Cardiac muscle cell (in vitro differentiated cells and primary cell): ENCODE measurements at regions not wholly inside any gene's neighbourhood (a gene's known extent, or its start where the extent isn't known, plus 50 kb on each side); places are given as distances from the start of the nearest gene placed in this dataset.

Experiments
- DNase-seq, 2 donors: peaks; one replicate each; pipeline versions ENCODE4 v3.0.0 to v3.0.0-alpha.2; 2010 to 2017; ENCODE audit warnings: low read depth in 1 of 2, low spot score in 1 of 2
- H3K27ac ChIP-seq: fragments of 200-600 bp; sonication (generic); 2 replicates; pipeline ENCODE4 v1.5.1; 2016
- H3K27me3 ChIP-seq: fragments of 200-600 bp; sonication (generic); 2 replicates; pipeline ENCODE4 v1.6.0; 2016; ENCODE audit warnings: control low read depth
- H3K36me3 ChIP-seq: fragments of 200-600 bp; sonication (generic); 2 replicates; pipeline ENCODE4 v1.5.1; 2016; ENCODE audit warnings: control low read depth
- H3K4me1 ChIP-seq: fragments of 200-600 bp; sonication (generic); 2 replicates; pipeline ENCODE4 v1.8.1; 2017; ENCODE audit warnings: low read depth, mild to moderate bottlenecking, mixed run types
- H3K4me3 ChIP-seq: fragments of 200-600 bp; sonication (generic); 2 replicates; pipeline ENCODE4 v1.5.1; 2016; ENCODE audit warnings: mild to moderate bottlenecking
- H3K9me3 ChIP-seq: fragments of 200-600 bp; sonication (generic); 2 replicates; pipeline ENCODE4 v1.5.1; 2017; ENCODE audit warnings: low read depth, mild to moderate bottlenecking, control low read depth
- TF ChIP-seq, protein P1 (sequence below): IDR thresholded peaks from 2 replicates; pipeline ENCODE4 v1.5.1; 2012; ENCODE audit warnings: low read depth, mild to moderate bottlenecking, low read length

- H3K4me3 ChIP-seq: no peak overlapping the region
- DNase-seq: no peak
- H3K9me3 ChIP-seq: peaks cover 2% of the 10 kb centered on the region
- no peaks in the 10 kb centered on the region for H3K36me3 ChIP-seq
- H3K27ac ChIP-seq: no peak overlapping the region
- no peaks in the 10 kb centered on the region for H3K4me1 ChIP-seq
- TF ChIP-seq, protein P1, sequence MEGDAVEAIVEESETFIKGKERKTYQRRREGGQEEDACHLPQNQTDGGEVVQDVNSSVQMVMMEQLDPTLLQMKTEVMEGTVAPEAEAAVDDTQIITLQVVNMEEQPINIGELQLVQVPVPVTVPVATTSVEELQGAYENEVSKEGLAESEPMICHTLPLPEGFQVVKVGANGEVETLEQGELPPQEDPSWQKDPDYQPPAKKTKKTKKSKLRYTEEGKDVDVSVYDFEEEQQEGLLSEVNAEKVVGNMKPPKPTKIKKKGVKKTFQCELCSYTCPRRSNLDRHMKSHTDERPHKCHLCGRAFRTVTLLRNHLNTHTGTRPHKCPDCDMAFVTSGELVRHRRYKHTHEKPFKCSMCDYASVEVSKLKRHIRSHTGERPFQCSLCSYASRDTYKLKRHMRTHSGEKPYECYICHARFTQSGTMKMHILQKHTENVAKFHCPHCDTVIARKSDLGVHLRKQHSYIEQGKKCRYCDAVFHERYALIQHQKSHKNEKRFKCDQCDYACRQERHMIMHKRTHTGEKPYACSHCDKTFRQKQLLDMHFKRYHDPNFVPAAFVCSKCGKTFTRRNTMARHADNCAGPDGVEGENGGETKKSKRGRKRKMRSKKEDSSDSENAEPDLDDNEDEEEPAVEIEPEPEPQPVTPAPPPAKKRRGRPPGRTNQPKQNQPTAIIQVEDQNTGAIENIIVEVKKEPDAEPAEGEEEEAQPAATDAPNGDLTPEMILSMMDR: no peak
- no peaks in the 10 kb centered on the region for H3K27me3 ChIP-seq
Measured at GRCh38 chr22:22417495-22418162, 90.9 kb downstream of the ZNF280B start.

DNA sequence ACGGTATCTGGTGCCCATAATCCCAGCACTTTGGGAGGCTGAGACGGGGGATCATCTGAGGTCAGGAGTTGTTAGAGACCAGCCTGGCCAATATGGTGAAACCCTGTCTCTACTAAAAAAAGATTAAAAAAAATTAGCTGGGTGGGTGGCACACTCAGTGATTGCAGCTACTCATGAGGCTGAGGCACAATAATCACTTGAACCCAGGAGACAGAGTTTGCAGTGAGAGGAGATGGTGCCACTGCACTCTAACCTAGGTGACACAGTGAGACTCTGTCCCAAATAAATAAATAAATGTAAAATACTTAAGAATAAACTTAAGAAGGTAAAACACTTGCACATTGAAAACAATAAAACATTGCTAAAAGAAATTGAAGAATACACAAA lies 90.4 kb downstream of the ZNF280B start:
- Histone ChIP-seq H3K36me3 (no peaks in the 10 kb centered on the region), H3K9me3 (peaks cover 2% of the 10 kb centered on the region), H3K4me1 (no peaks in the 10 kb centered on the region), H3K27me3 (no peaks in the 10 kb centered on the region), H3K27ac (no peak overlapping the region), H3K4me3 (no peak overlapping the region)
- DNase-seq: no peak
- TF ChIP-seq, protein P1: no peak

- TF ChIP-seq, protein P1: no peak
- Histone ChIP-seq H3K4me3 (no peak overlapping the region), H3K27me3 (no peaks in the 10 kb centered on the region), H3K36me3 (no peaks in the 10 kb centered on the region), H3K9me3 (peaks cover 2% of the 10 kb centered on the region), H3K4me1 (no peaks in the 10 kb centered on the region), H3K27ac (no peak overlapping the region)
- no peak for DNase-seq
Measured at GRCh38 chr22:22418957-22419356, 89.6 kb downstream of the ZNF280B start.

DNA sequence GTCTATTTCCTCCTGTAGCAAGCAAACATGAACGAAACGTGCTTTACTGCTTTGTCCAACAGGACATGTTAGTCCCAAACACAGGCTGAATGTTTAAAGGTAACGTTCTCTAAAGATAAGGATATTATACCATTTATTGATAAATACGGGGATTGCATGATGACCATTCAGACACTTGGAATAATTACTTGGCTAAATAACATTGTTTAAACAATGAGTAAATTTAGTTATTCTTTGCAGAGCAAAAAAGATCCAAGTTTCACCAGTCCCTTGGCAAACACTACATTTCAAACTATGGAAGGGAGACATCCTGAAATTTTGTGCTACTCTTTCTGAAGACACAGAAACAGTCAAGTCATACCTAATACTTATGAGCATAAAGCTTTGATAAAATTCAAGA lies 88.0 kb downstream of the ZNF280B start:
- TF ChIP-seq, protein P1: no peak
- no peak overlapping the region for H3K27ac ChIP-seq
- no peaks in the 10 kb centered on the region for H3K36me3 ChIP-seq
- peaks cover 2% of the 10 kb centered on the region for H3K9me3 ChIP-seq
- no peaks in the 10 kb centered on the region for H3K4me1 ChIP-seq
- no peak overlapping the region for H3K4me3 ChIP-seq
- DNase-seq: no peak
- H3K27me3 ChIP-seq: no peaks in the 10 kb centered on the region

GRCh38 chr22:22421392-22421791 lies 87.2 kb downstream of the ZNF280B start:
- Histone ChIP-seq H3K4me3 (no peak overlapping the region), H3K27ac (no peak overlapping the region), H3K9me3 (peaks cover 2% of the 10 kb centered on the region), H3K4me1 (no peaks in the 10 kb centered on the region), H3K27me3 (no peaks in the 10 kb centered on the region), H3K36me3 (no peaks in the 10 kb centered on the region)
- TF ChIP-seq, protein P1: no peak
- DNase-seq: no peak

GRCh38 chr22:22422629-22423112 lies 85.9 kb downstream of the ZNF280B start:
- H3K27ac ChIP-seq: no peak overlapping the region
- TF ChIP-seq, protein P1: peak; percentile 97
- peak in 1 of 2 donors; percentile 71 for DNase-seq
- no peaks in the 10 kb centered on the region for H3K4me1 ChIP-seq
- no peaks in the 10 kb centered on the region for H3K36me3 ChIP-seq
- no peaks in the 10 kb centered on the region for H3K27me3 ChIP-seq
- H3K4me3 ChIP-seq: no peak overlapping the region
- H3K9me3 ChIP-seq: peaks cover 2% of the 10 kb centered on the region
